Skeletal muscle tissue (tissue), 3 donors: ENCODE measurements at regions not wholly inside any gene's neighbourhood (a gene's known extent, or its start where the extent isn't known, plus 50 kb on each side); places are given as distances from the start of the nearest gene placed in this dataset.

Source experiments
- H3K27ac ChIP-seq: one replicate; pipeline ENCODE4 v1.7.0; 2013; ENCODE audit warnings: mild to moderate bottlenecking, low read depth, low read length, inconsistent platforms
- H3K27me3 ChIP-seq, 3 donors: one replicate each; pipeline ENCODE4 v1.7.0; 2013; ENCODE audit warnings: low read length in 3 of 3; ENCODE audit not compliant: control insufficient read depth in 3 of 3, insufficient read depth in 3 of 3
- H3K36me3 ChIP-seq, 3 donors: one replicate each; pipeline ENCODE4 v1.7.0; 2013; ENCODE audit warnings: low read length in 3 of 3; ENCODE audit not compliant: control insufficient read depth in 3 of 3, insufficient read depth in 3 of 3
- H3K4me1 ChIP-seq, 3 donors: one replicate each; pipeline ENCODE4 v1.7.0; 2013; ENCODE audit warnings: low read length in 3 of 3, mild to moderate bottlenecking in 3 of 3; ENCODE audit not compliant: control insufficient read depth in 3 of 3, insufficient read depth in 3 of 3
- H3K4me3 ChIP-seq, 3 donors: one replicate each; pipeline ENCODE4 v1.7.0; 2013; ENCODE audit warnings: low read length in 3 of 3
- H3K9ac ChIP-seq, 3 donors: one replicate each; pipeline ENCODE4 v1.7.0; 2013; ENCODE audit warnings: low read length in 3 of 3, mild to moderate bottlenecking in 3 of 3, moderate library complexity in 2 of 3, low read depth in 1 of 3
- H3K9me3 ChIP-seq, 3 donors: one replicate each; pipeline ENCODE4 v1.7.0; 2013; ENCODE audit warnings: low read length in 3 of 3; ENCODE audit not compliant: control insufficient read depth in 3 of 3
- donor health status: Osteomylitis.

GRCh38 chr16:65446427-65446826 is 324.6 kb upstream of the CDH11 start:
- no peaks in the 10 kb centered on the region for H3K36me3 ChIP-seq
- no peak overlapping the region for H3K27ac ChIP-seq
- H3K4me3 ChIP-seq: no peak overlapping the region
- H3K9me3 ChIP-seq: peaks cover 0 to 4% (median 0%) of the 10 kb centered on the region in 3 donors
- H3K9ac ChIP-seq: no peak overlapping the region
- no peaks in the 10 kb centered on the region for H3K4me1 ChIP-seq
- H3K27me3 ChIP-seq: no peaks in the 10 kb centered on the region

GRCh38 chr16:65445313-65446260 is 323.7 kb upstream of the CDH11 start:
- Histone ChIP-seq H3K4me1 (no peaks in the 10 kb centered on the region), H3K27ac (no peak overlapping the region), H3K4me3 (no peak overlapping the region), H3K36me3 (no peaks in the 10 kb centered on the region), H3K9me3 (peaks cover 0 to 4% (median 0%) of the 10 kb centered on the region in 3 donors), H3K27me3 (no peaks in the 10 kb centered on the region), H3K9ac (no peak overlapping the region)

GRCh38 chr16:65441501-65441900 is 319.6 kb upstream of the CDH11 start:
- Histone ChIP-seq H3K27ac (no peak overlapping the region), H3K4me1 (no peaks in the 10 kb centered on the region), H3K9me3 (no peaks in the 10 kb centered on the region), H3K9ac (no peak overlapping the region), H3K27me3 (peaks cover 0 to 3% (median 0%) of the 10 kb centered on the region in 3 donors), H3K4me3 (no peak overlapping the region), H3K36me3 (no peaks in the 10 kb centered on the region)

GRCh38 chr16:65429504-65430181 is 307.8 kb upstream of the CDH11 start:
- Histone ChIP-seq H3K4me1 (no peaks in the 10 kb centered on the region), H3K9me3 (no peaks in the 10 kb centered on the region), H3K27me3 (no peaks in the 10 kb centered on the region), H3K4me3 (no peak overlapping the region), H3K27ac (no peak overlapping the region), H3K9ac (no peak overlapping the region), H3K36me3 (no peaks in the 10 kb centered on the region)

GRCh38 chr16:65426484-65426883 is 304.6 kb upstream of the CDH11 start:
- Histone ChIP-seq H3K27ac (no peak overlapping the region), H3K9ac (no peak overlapping the region), H3K9me3 (no peaks in the 10 kb centered on the region), H3K36me3 (no peaks in the 10 kb centered on the region), H3K4me3 (no peak overlapping the region), H3K27me3 (no peaks in the 10 kb centered on the region), H3K4me1 (no peaks in the 10 kb centered on the region)

GRCh38 chr16:65422934-65423333 is 301.1 kb upstream of the CDH11 start:
- Histone ChIP-seq H3K4me1 (no peaks in the 10 kb centered on the region), H3K27ac (no peak overlapping the region), H3K9ac (no peak overlapping the region), H3K4me3 (no peak overlapping the region), H3K27me3 (no peaks in the 10 kb centered on the region), H3K36me3 (no peaks in the 10 kb centered on the region), H3K9me3 (peaks cover 0 to 3% (median 2%) of the 10 kb centered on the region in 3 donors)

GRCh38 chr16:65421596-65421995 is 299.7 kb upstream of the CDH11 start:
- H3K27me3 ChIP-seq: no peaks in the 10 kb centered on the region
- H3K27ac ChIP-seq: no peak overlapping the region
- H3K36me3 ChIP-seq: no peaks in the 10 kb centered on the region
- peaks cover 0 to 3% (median 2%) of the 10 kb centered on the region in 3 donors for H3K9me3 ChIP-seq
- no peak overlapping the region for H3K4me3 ChIP-seq
- no peaks in the 10 kb centered on the region for H3K4me1 ChIP-seq
- H3K9ac ChIP-seq: no peak overlapping the region

- Histone ChIP-seq H3K9me3 (peaks cover 0 to 3% (median 2%) of the 10 kb centered on the region in 3 donors), H3K4me1 (peaks cover 0 to 6% (median 0%) of the 10 kb centered on the region in 3 donors), H3K4me3 (no peak overlapping the region), H3K36me3 (no peaks in the 10 kb centered on the region), H3K27ac (no peak overlapping the region), H3K27me3 (no peaks in the 10 kb centered on the region), H3K9ac (no peak overlapping the region)
These were observed 296.6 kb upstream of the CDH11 start for GRCh38 chr16:65418435-65418834.

- Histone ChIP-seq H3K27ac (no peak overlapping the region), H3K27me3 (no peaks in the 10 kb centered on the region), H3K4me3 (no peak overlapping the region), H3K9ac (no peak overlapping the region), H3K36me3 (no peaks in the 10 kb centered on the region), H3K9me3 (peaks cover 0 to 2% (median 0%) of the 10 kb centered on the region in 3 donors), H3K4me1 (peaks cover 0 to 6% (median 0%) of the 10 kb centered on the region in 3 donors)
These were observed 293.6 kb upstream of the CDH11 start for GRCh38 chr16:65415460-65415859.
